Nephron (organoid): ENCODE measurements at regions not wholly inside any gene's neighbourhood (a gene's known extent, or its start where the extent isn't known, plus 50 kb on each side); places are given as distances from the start of the nearest gene placed in this dataset.

ENCODE experiments used
- H3K27ac Mint-ChIP-seq, 3 experiments: 2 replicates each; pipeline ENCODE4 v1.8.0; 2020; ENCODE audit warnings: mixed read lengths in 3 of 3, mild to moderate bottlenecking in 2 of 3, moderate library complexity in 1 of 3
- H3K27me3 Mint-ChIP-seq: 2 replicates; pipeline ENCODE4 v1.8.0; 2021; ENCODE audit warnings: low read depth, mild to moderate bottlenecking, moderate library complexity, mixed read lengths
- H3K36me3 Mint-ChIP-seq: 2 replicates; pipeline ENCODE4 v1.8.0; 2020; ENCODE audit warnings: low read depth, mixed read lengths
- H3K4me1 Mint-ChIP-seq: 2 replicates; pipeline ENCODE4 v1.8.0; 2020; ENCODE audit warnings: mixed read lengths
- H3K4me3 Mint-ChIP-seq, 3 experiments: 2 replicates each; pipeline ENCODE4 v1.8.0; 2020; ENCODE audit warnings: mild to moderate bottlenecking in 3 of 3, mixed read lengths in 3 of 3, moderate library complexity in 2 of 3
- H3K9me3 Mint-ChIP-seq: 2 replicates; pipeline ENCODE4 v1.8.0; 2020; ENCODE audit warnings: mixed read lengths
- CTCF ChIP-seq, 3 experiments: fragments of 200-600 bp; sonication (generic); IDR thresholded peaks; one replicate each; pipeline ENCODE4 v1.5.0; 2021; ENCODE audit warnings: antibody characterized with exemption in 3 of 3; ENCODE audit not compliant: unreplicated experiment in 3 of 3

DNA sequence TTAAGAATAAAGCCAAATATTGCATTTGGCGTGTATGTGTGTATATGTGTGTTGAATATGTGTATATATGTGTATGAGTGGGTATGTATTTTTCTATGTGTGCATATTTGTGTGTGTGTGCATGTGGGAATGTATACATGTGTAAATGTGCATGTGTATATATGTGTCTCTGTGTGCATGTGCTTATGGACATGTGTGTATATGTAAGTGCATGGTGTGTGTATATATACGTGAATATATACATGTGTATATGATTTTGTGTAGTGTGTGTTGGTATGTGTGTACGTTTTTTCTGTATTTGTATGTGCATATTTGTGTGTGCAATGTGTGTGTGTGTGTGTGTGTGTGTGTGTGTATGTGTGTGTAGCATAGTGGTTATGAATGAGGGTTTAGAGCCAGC is 1021.0 kb downstream of the AACS start:
- peaks cover 4% of the 10 kb centered on the region for H3K4me1 Mint-ChIP-seq
- H3K27ac Mint-ChIP-seq, result no peak overlapping the region
- H3K9me3 Mint-ChIP-seq, result peaks cover 10% of the 10 kb centered on the region
- no peak overlapping the region for H3K4me3 Mint-ChIP-seq
- no peaks in the 10 kb centered on the region for H3K36me3 Mint-ChIP-seq
- TF ChIP-seq CTCF (IDR thresholded peaks at IDR 0.05; ENCODE audit: unreplicated experiment in 3 of 3), result no peak
- H3K27me3 Mint-ChIP-seq, result no peaks in the 10 kb centered on the region

GRCh38 chr12:126087692-126088091 is 1022.5 kb downstream of the AACS start:
- H3K4me3 Mint-ChIP-seq, result no peak overlapping the region

DNA sequence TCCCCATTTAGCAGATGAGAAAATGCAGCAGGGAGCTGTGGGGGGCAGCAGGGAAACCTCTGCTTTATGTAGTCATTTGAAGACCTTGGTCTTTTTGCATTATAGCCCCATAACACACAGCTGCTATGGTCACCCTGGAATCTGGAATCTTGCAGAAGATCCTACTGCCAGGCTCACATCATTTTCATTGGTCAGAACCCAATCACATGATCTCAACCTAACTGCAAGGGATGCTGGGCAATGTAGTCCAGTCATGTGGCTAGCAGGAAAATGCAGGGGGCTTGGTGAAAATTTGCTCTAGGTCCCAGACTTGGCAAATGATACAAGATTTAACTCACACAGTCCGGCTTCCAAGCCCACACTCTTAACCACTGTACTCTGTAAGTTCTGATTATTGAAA is 1028.7 kb downstream of the AACS start:
- H3K9me3 Mint-ChIP-seq, result peaks cover 9% of the 10 kb centered on the region
- no peaks in the 10 kb centered on the region for H3K27me3 Mint-ChIP-seq
- H3K27ac Mint-ChIP-seq, result no peak overlapping the region
- no peak for TF ChIP-seq CTCF (IDR thresholded peaks at IDR 0.05; ENCODE audit: unreplicated experiment in 3 of 3)
- H3K4me1 Mint-ChIP-seq, result no peaks in the 10 kb centered on the region
- H3K36me3 Mint-ChIP-seq, result no peaks in the 10 kb centered on the region
- H3K4me3 Mint-ChIP-seq, result no peak overlapping the region

More at GRCh38 chr12:126087692-126088091, 1022.5 kb downstream of the AACS start:
- TF ChIP-seq CTCF (IDR thresholded peaks at IDR 0.05; ENCODE audit: unreplicated experiment in 3 of 3), result no peak
- Mint-ChIP-seq H3K27me3 (no peaks in the 10 kb centered on the region), H3K4me1 (peaks cover 4% of the 10 kb centered on the region), H3K9me3 (peaks cover 12% of the 10 kb centered on the region), H3K36me3 (no peaks in the 10 kb centered on the region), H3K27ac (no peak overlapping the region)

- Mint-ChIP-seq H3K36me3 (no peaks in the 10 kb centered on the region), H3K9me3 (peaks cover 5% of the 10 kb centered on the region), H3K4me3 (no peak overlapping the region), H3K4me1 (no peaks in the 10 kb centered on the region), H3K27me3 (no peaks in the 10 kb centered on the region), H3K27ac (no peak overlapping the region)
- TF ChIP-seq CTCF (IDR thresholded peaks at IDR 0.05; ENCODE audit: unreplicated experiment in 3 of 3), result no peak
Measured at GRCh38 chr12:126095748-126096510, 1030.7 kb downstream of the AACS start.

GRCh38 chr12:126106706-126107105 is 1041.5 kb downstream of the AACS start:
- no peaks in the 10 kb centered on the region for H3K9me3 Mint-ChIP-seq
- H3K27me3 Mint-ChIP-seq, result peaks cover 16% of the 10 kb centered on the region
- H3K27ac Mint-ChIP-seq, result no peak overlapping the region
- no peaks in the 10 kb centered on the region for H3K4me1 Mint-ChIP-seq
- TF ChIP-seq CTCF (IDR thresholded peaks at IDR 0.05; ENCODE audit: unreplicated experiment in 3 of 3), result no peak
- no peak overlapping the region for H3K4me3 Mint-ChIP-seq
- H3K36me3 Mint-ChIP-seq, result no peaks in the 10 kb centered on the region

DNA sequence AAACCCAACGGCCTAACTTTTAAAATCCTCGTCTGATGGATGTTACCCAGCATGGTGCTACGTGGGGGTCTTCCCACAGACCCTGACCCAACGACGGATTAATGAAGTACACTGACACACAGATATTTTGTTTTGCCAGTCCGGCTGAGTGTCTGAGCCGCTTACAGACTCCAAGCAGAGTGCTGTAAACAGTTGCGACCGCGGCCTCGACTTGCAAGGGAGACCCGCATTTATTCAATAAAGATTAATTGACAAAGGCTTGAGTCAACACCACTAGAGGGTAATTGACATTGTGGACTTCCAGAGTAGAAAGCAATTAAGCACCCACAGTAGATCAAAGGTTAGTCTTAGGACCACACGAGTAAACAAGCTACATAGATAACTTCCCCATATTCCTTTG is 1042.4 kb downstream of the AACS start:
- no peak for TF ChIP-seq CTCF (IDR thresholded peaks at IDR 0.05; ENCODE audit: unreplicated experiment in 3 of 3)
- Mint-ChIP-seq H3K27ac (no peak overlapping the region), H3K36me3 (no peaks in the 10 kb centered on the region), H3K27me3 (peaks cover 16% of the 10 kb centered on the region), H3K4me1 (no peaks in the 10 kb centered on the region), H3K4me3 (no peak overlapping the region), H3K9me3 (no peaks in the 10 kb centered on the region)
